ENCODE measurements at regions not wholly inside any gene's neighbourhood (a gene's known extent, or its start where the extent isn't known, plus 50 kb on each side); places are given as distances from the start of the nearest gene placed in this dataset.

- in situ Hi-C loops (cut with MboI; ENCODE audit: low pct_unique_long_range_greater_than_20kb, low sequenced_read_pairs), result no loop called here
- no peak for DNase-seq
Observed at GRCh38 chr9:19533373-19533772, 124.6 kb downstream of the ACER2 start.

DNA sequence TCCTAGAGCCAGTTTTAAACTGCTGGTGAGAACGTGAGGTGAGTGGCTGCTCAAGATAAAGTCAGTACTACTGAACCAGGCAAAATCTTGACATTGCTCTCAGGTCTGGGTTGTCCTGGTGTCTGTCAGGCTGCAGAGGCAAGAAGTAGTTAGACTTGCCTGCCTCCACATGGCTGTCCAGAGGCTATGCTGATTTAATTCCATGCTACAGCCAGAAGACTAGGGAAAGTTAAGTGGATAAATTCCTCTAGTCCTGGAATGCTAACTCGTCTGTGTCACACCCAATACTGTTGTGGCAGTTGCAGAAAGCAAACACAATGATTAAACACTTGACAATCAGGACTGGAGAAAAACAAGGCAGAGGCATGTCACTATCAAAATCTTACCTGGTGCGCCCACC, 118.9 kb downstream of the ACER2 start:
- in situ Hi-C loops (cut with MboI; ENCODE audit: low pct_unique_long_range_greater_than_20kb, low sequenced_read_pairs), result loop anchor here (10.0 kb wide), 1 partner anchor 57 kb away; no protein-coding TSS in a partner anchor
- no peak for DNase-seq

GRCh38 chr9:19522558-19522957, 113.7 kb downstream of the ACER2 start:
- DNase-seq, result no peak
- in situ Hi-C loops (cut with MboI; ENCODE audit: low pct_unique_long_range_greater_than_20kb, low sequenced_read_pairs), result loop anchor here (10.0 kb wide), 1 partner anchor 62 kb away; no protein-coding TSS in a partner anchor

- no peak for DNase-seq
- in situ Hi-C loops (cut with MboI; ENCODE audit: low pct_unique_long_range_greater_than_20kb, low sequenced_read_pairs), result loop anchor here (10.0 kb wide), 1 partner anchor 64 kb away; no protein-coding TSS in a partner anchor
Observed at GRCh38 chr9:19521205-19521604, 112.4 kb downstream of the ACER2 start.

GRCh38 chr9:19517202-19517942, 108.6 kb downstream of the ACER2 start:
- in situ Hi-C loops (cut with MboI; ENCODE audit: low pct_unique_long_range_greater_than_20kb, low sequenced_read_pairs), result no loop called here
- peak; percentile 53 for DNase-seq

DNA sequence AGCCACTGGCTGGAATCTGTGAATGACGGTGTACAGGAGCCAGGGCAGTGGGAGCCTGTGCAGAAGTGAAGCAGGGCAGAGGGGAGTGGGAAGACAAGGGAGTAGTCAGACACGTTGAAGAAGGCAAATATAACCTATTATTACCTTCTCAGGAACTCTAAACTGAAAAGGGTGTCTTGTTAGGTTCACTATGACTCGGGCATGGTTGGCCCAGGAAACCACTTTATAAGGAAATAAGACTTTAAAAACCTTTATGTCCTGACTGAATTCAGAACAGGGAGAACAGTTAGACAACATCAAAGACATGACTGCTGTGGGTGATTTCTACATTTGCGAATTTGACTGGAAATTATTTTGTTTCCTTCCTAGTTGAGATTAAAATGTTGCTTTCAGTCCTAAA, 107.5 kb downstream of the ACER2 start:
- in situ Hi-C loops (cut with MboI; ENCODE audit: low pct_unique_long_range_greater_than_20kb, low sequenced_read_pairs), result no loop called here
- DNase-seq, result no peak

DNA sequence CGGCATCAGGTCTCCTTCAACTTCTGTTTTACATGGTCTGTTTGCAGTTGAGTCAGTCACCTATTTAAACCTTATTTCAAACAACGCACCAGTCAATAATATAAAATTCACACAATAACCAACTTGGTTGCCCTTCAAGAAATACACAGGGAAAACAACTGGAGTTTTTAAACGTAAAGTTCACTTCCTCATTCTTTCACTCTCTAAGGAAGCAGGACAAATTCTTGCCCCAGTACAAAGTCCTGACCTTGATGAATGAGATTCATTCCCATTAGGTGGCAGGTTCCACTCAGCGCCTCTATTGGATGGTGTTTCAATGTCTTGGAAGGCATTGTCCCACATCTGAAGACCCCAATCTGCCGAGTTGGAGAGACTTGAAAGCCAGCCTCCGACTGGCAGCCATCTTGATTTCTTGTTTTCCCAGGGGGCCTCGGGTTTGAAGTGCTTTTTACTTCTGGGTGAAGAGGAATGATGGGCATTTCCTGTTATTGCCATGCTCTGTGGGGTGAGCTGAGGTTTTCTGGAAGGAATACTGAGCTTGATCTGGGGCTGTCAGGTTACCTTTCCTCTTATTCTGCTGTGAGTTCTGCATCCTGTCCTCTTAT, 105.0 kb downstream of the ACER2 start:
- no peak for DNase-seq
- in situ Hi-C loops (cut with MboI; ENCODE audit: low pct_unique_long_range_greater_than_20kb, low sequenced_read_pairs), result no loop called here

DNA sequence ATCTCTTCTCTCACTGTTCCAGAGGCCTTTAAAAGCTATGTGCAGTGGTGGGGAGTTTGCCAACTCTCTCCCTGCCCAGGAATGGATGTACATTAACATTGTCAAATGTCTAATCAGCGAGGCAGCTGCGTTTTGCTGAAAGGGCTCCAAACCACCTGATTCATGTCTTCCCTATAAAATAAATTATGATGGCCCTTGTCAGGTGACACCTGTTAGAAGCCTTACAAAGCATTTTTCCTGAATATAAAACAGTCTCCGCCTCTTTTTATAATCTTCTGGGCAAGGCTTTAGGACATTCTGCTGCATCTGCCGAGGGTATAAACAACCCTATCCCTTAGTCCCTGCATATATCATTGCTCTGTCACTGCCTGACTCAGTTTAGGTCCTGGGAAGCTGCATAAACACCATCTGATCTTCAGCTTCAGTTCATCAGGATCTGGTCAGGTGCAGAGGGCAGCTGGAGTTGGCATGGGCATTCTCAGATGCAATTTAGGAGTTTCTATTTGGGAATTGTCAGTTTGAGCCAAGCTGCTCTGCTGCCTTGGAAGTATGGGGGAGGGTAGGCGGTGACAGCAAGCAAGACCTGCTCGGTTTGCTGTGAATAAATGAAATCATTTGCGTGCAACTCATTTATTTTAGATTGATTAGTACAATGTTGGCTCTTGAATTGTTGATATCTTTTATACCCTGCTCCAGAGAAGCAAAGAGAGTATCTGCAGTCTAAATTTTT, 103.5 kb downstream of the ACER2 start:
- in situ Hi-C loops (cut with MboI; ENCODE audit: low pct_unique_long_range_greater_than_20kb, low sequenced_read_pairs), result no loop called here
- no peak for DNase-seq

GRCh38 chr9:19511694-19512093, 102.9 kb downstream of the ACER2 start:
- DNase-seq, result no peak
- in situ Hi-C loops (cut with MboI; ENCODE audit: low pct_unique_long_range_greater_than_20kb, low sequenced_read_pairs), result no loop called here

GRCh38 chr9:19510907-19511306, 102.1 kb downstream of the ACER2 start:
- in situ Hi-C loops (cut with MboI; ENCODE audit: low pct_unique_long_range_greater_than_20kb, low sequenced_read_pairs), result no loop called here
- no peak for DNase-seq

Measured in KBM-7 (cell line).